ENCODE measurements at regions not wholly inside any gene's neighbourhood (a gene's known extent, or its start where the extent isn't known, plus 50 kb on each side); places are given as distances from the start of the nearest gene placed in this dataset.

- H2BK5ac ChIP-seq (ENCODE audit: low read depth, low read length, poor library complexity, severe bottlenecking): no peak overlapping the region
- no peaks in the 10 kb centered on the region for H3K4me1 ChIP-seq (ENCODE audit: control insufficient read depth, insufficient read depth, low read length)
- no peak overlapping the region for H3K4me2 ChIP-seq (ENCODE audit: low read depth, low read length)
- no peaks in the 10 kb centered on the region for H3K9me1 ChIP-seq (ENCODE audit: insufficient read depth, low read length)
- no peak overlapping the region for H4K5ac ChIP-seq (ENCODE audit: low read depth, low read length)
- H4K8ac ChIP-seq (ENCODE audit: low read depth in 2 of 2, low read length in 2 of 2): no peak overlapping the region
- BruUV-seq (replicated peaks): no TSS peak
- H4K91ac ChIP-seq (ENCODE audit: insufficient read depth, low read depth, low read length): no peak overlapping the region
- no peak overlapping the region for H3K18ac ChIP-seq (ENCODE audit: low read depth, low read length)
- no peak overlapping the region for H3K4me3 ChIP-seq (ENCODE audit: insufficient read depth, low read depth, low read length)
- no peak overlapping the region for H2AK5ac ChIP-seq (ENCODE audit: low read depth, low read length)
- H3K14ac ChIP-seq (replicated peaks; ENCODE audit: low read depth, low read length): no peak overlapping the region
- no peak overlapping the region for H3K4ac ChIP-seq (ENCODE audit: low read depth, low read length)
- intact Hi-C loops (cut with micrococcal nuclease) (no loop called here), dilution Hi-C loops (cut with HindIII; ENCODE audit: low sequenced_read_pairs, unreplicated experiment) (no loop called here), in situ Hi-C loops (cut with MboI; ENCODE audit: low sequenced_read_pairs) (no loop called here)
- ATAC-seq (ENCODE audit: low read depth) (no peak), DNase-seq (no peak)
- H2BK120ac ChIP-seq (ENCODE audit: low read depth, low read length): no peak overlapping the region
- H3K23ac ChIP-seq (ENCODE audit: low read depth, low read length): no peak overlapping the region
- 38% methylated on average over 2 of the region's 4 CpGs; no CpG with 5 or more reads in 1 of the 2 experiments for WGBS, 2 experiments (ENCODE audit: extremely low coverage in 2 of 2, insufficient read length in 1 of 2)
- TF ChIP-seq BHLHE40 (IDR thresholded peaks at IDR 0.05; ENCODE audit: low read depth, low read length) (no peak), RAD21 (IDR thresholded peaks at IDR 0.05; ENCODE audit: low read length) (no peak), FOS (IDR thresholded peaks at IDR 0.05; ENCODE audit: low read depth, low read length) (no peak)
- TF ChIP-seq, protein P1, sequence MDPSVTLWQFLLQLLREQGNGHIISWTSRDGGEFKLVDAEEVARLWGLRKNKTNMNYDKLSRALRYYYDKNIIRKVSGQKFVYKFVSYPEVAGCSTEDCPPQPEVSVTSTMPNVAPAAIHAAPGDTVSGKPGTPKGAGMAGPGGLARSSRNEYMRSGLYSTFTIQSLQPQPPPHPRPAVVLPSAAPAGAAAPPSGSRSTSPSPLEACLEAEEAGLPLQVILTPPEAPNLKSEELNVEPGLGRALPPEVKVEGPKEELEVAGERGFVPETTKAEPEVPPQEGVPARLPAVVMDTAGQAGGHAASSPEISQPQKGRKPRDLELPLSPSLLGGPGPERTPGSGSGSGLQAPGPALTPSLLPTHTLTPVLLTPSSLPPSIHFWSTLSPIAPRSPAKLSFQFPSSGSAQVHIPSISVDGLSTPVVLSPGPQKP (IDR thresholded peaks at IDR 0.05; ENCODE audit: borderline replicate concordance, low read depth, low read length): no peak
- H3K27ac ChIP-seq (ENCODE audit: insufficient read depth, low read length): no peak overlapping the region
- no peak overlapping the region for H2BK15ac ChIP-seq (ENCODE audit: low read depth, low read length)
- H3K27me3 ChIP-seq (ENCODE audit: control insufficient read depth, insufficient read depth, low read length): no peaks in the 10 kb centered on the region
- H4K20me1 ChIP-seq (ENCODE audit: insufficient read depth, low read length): no peaks in the 10 kb centered on the region
- H3K79me1 ChIP-seq (ENCODE audit: low read depth in 1 of 2, low read length in 2 of 2): no peaks in the 10 kb centered on the region
- H3K9ac ChIP-seq (ENCODE audit: low read depth, low read length): no peak overlapping the region
- ChIA-PET POLR2A (ENCODE audit: unreplicated experiment) (no interaction called here), CTCF (no interaction called here)
- H2AK9ac ChIP-seq (replicated peaks; ENCODE audit: low read depth, low read length, poor library complexity): no peak overlapping the region
- no peak overlapping the region for H2BK20ac ChIP-seq (ENCODE audit: low read depth, low read length)
- no peaks in the 10 kb centered on the region for H3K36me3 ChIP-seq (ENCODE audit: control insufficient read depth, insufficient read depth, low read length)
- no peak overlapping the region for H3K56ac ChIP-seq (ENCODE audit: extremely low read depth, insufficient read depth, low read length)
- no peak overlapping the region for H2AFZ ChIP-seq (replicated peaks; ENCODE audit: low read length, poor library complexity)
- peaks cover 2% of the 10 kb centered on the region; the same call in 1 of the 2 replicates for H3K9me3 ChIP-seq (ENCODE audit: control insufficient read depth, insufficient read depth, low read length)
These were observed 134.2 kb downstream of the DMRTA1 start for GRCh38 chr9:22580788-22581187.

Data from IMR-90 (cell line).